HG02852 (cell line): ENCODE measurements at regions not wholly inside any gene's neighbourhood (a gene's known extent, or its start where the extent isn't known, plus 50 kb on each side); places are given as distances from the start of the nearest gene placed in this dataset.
A peak's percentile ranks its signal among the peaks of the same experiment; 100 is the strongest.

Experiments used
- ATAC-seq: cut with Tn5 transposase; IDR thresholded peaks from one replicate; pipeline ENCODE4 v1.9.1; 2021; ENCODE audit warnings: mild to moderate bottlenecking, moderate library complexity; ENCODE audit not compliant: unreplicated experiment

DNA sequence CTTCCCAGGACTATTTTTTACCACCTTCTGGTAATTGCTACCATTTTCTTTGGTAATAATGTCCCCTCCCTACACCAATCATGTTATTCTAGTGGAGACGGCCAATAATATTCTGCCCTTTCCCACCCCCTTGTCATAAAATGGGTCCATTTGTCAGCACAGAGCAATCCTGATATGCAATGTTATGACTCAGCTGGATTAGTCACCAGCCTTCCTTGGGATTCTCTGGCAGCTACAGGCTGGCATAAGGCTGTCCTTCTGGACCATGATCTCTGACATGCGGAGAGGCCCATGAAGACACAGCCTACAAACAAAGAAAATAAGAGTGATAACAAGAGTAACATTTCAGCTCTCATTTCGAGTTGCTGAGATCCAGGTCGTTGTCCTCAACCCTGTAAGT lies 222.0 kb upstream of the CPNE8 start:
- ATAC-seq = no peak

DNA sequence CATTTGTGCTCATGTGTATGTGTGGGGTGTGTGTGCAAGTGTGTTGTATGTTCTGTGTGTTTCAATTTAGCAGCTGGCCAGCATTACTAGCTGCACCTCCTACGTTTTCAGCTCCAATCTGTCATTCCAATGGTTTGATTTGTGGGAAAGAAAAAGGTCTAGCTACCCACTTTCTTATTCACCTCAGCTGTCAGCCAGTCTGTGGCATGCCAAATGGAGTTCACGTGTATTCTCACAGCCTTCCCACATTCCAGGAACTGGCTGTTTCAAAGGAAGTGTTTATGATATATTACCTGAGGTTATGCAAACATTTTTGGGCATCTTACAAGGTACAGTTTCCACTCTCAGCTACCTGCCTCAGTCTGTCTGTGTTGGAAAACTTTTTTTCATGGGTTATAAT lies 220.2 kb upstream of the CPNE8 start:
- ATAC-seq = no peak

DNA sequence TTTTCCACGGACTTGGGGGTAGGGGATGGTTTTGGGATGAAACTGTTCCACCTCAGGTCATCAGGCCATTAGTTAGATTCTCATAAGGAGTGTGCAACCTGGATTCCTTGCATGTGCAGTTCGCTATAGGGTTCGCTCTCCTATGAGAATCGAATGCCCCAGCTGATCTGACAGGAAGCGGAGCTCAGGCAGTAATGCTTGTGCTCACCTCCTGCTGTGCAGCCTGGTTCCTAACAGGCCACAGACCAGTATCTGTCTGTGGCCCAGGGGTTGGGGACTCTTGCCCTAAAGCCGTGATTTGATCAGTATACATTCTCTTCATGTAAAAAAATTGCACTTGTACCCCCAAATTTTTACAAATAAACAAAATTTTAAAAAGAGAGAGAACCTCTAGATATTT lies 219.4 kb upstream of the CPNE8 start:
- no peak for ATAC-seq

DNA sequence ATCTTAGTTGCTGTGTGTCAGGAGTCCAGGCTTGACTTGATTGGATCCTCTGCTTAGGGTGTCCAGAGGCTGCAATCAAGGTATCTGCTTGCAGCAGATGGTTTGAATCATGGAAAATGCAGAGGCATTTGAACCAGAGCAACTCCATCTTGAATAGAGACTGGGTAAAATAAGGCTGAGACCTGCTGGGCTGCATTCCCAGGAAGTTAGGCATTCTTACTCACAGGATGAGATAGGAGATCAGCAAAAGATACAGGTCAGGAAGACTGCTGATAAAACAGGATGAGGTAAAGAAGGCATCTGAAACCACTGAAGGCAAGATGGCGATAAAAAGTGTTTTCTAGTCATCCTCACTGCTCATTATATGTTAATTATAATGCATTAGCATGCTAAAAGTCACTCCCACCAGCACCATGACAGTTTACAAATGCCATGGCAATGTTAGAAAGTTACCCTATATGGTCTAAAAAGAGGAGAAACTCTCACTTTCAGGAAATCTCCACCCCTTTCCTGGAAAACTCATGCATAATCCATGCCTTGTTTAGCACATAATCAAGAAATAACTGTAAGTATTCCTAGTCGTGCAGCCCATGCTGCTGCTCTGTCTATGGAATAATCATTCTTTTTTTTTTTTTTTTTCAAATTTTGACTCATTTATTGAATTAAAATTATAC lies 218.3 kb upstream of the CPNE8 start:
- ATAC-seq = no peak

DNA sequence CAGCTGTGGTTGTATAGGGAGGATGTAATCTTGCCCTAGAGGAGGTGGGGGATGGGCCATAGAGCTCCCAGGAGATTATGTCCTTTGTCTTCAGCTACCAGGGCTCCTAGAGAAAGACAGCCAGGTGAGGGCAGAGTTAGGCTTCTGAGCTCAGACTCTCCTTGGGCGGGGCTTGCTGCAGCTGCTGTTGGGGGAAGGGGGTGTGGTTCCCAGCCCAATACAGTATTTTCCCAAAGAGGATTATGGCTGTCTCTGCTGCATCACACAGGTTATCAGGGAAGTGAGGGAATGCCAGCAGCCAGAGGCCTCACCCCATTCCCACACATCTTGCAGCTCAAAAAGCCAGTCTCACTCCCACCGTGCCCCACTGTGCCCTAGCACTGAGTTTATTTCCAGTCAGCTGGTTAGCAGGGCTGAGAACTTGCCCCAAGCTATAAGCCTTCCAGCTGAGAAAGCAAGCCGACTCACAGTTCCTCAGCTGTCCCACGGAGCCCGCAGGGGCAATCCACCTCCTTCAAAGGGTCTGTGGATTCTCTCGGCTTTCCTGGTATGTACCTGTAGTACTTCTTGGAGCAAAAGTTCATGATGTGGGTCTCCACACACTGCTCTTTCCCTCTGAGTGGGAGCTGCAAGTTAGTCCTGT lies 217.3 kb upstream of the CPNE8 start:
- no peak for ATAC-seq

DNA sequence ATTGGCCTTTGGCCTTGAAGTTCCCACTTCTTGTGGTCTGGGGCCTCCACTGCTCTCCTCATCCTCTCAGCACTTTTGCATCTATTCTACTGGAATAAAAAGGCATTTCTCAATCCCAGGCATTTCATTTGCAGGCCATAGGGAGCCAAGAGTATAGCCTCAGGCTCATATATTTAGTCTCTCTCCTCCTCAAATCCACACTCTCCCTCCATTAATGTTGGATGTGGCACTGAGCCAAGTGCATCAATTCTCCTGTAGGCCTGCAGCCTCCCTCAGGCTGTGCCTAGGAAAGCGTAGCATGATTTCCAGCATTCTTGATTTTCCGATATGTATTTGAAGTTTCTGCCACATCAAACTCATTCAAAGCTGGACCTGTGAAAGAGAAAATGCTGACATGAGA lies 211.5 kb upstream of the CPNE8 start:
- no peak for ATAC-seq

DNA sequence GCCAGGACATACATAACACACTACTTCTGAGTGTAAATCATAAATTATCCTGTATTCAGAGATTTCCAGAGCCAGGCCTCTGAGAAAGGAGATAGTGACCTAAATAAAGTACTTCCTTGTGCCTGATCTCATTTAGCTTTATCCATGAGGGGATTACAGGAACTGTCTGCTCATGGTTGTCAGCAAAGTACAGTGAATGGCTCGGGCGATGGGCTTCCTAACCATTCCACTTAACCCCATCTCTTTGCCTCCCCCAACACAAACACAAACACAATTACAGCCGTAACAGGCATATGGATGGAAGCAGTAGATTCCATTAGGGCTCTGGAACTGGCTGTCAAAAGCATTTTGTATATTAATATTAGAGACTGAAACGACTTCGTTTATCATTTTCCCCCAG lies 206.7 kb upstream of the CPNE8 start:
- no peak for ATAC-seq

DNA sequence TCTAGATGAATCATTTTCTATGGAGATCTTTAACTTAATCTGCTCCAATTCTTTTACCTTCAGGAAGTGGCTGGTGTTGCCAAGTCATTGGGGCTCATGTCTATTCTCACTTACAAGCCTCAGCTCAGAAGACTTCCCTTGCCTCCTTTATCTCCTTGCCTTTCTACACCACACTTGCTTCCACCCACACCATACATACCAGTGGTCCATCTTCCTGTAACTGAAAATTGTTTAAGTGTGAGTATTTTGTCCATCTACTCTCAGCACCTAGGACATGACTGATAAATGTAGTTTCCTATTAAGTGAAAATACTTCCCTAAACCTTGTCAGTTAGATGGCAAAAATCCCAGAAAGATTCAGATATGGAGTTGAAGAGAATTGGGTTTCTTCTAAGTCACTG lies 199.7 kb upstream of the CPNE8 start:
- ATAC-seq = no peak

DNA sequence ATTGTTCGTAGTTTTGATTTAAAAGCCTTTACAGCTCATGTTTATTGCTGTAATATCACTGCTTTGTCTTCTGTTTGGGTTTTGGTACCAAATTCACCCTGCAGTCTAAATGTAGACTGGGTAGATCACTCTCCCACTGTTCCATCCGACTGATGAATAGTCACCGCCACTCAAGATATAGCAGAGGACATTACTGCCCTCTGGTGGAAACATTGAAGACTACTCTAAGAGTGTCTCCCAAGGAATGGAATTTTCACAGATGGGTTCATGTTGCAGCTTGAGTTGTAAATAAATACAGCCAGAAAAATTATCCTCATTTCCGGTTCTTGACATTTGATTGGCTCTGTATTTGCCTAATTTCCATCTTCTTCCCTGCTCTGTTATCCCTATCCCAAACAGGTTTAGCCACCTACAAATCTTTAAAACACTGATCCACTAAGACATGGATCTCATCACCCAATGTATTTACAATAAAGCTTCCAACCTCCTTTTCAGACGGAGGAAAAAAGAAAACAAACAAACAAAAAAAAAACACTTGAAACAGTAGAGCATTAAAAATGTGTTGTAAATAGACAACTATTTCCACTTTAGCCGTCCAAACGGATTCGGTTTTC lies 198.3 kb upstream of the CPNE8 start:
- peak; percentile 97 for ATAC-seq

DNA sequence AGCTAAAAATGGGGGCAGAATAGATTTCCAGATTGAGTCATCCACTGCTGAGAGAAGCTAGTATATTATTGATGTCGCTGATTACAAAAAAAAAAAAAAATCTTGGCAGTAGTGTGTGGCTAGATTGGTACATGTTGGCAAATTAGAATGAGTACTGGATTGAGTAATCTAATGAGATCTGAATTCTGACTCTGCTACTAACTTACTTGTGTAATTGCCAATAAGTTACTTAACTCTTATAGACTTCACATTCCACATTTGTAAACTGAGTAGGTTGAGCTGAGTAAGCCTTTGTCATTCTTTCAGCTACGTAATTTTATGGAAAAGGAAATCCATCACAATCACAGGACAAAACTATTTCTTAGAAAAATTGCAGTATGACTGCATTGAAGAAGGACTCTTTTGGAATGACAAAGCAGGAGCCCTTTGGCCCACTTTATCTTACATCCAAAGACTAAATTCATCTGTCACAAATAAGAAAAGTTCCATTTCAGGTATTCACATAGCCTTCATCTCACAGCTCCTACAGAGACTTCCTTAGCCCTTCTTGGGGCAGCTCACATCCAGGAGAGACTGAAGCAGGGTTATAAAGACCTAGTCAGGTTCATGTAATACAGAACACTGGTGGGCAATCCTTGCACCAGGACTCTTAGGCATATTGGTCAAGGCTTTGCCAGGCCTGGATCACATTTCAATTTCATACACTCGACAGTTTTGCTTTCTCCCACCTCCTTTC lies 197.3 kb upstream of the CPNE8 start:
- no peak for ATAC-seq

DNA sequence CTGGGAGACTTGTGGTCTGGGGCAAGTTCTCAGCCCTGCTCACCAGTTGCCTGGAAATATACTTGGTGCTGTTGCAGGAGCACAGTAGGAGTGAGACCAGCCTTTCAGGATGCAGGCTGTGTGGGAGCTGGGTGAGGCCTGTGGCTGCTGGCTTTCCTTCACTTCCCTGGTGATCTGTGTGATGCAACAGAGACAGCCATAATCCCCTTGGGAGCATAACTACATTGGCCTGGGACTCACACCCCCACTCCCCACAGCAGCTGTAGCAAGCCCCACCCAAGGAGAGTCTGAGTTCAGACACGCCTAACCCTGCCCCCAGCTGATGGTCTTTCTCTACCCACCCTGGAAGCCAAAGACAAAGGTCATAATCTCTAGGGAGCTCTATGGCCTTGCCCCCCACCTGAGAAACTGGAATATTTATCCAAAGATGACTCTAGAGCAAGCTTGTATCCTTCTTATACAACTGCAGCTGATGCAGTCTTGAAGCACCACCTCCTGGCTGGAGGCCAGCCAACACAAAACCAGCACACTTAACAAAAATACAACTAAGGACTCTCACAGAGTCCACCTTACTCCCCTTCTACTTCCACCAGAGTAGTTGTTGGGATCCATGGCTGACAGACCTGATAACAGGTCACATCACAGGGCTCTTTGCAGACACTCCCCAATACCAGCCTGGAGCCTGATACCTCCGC lies 190.4 kb upstream of the CPNE8 start:
- no peak for ATAC-seq

DNA sequence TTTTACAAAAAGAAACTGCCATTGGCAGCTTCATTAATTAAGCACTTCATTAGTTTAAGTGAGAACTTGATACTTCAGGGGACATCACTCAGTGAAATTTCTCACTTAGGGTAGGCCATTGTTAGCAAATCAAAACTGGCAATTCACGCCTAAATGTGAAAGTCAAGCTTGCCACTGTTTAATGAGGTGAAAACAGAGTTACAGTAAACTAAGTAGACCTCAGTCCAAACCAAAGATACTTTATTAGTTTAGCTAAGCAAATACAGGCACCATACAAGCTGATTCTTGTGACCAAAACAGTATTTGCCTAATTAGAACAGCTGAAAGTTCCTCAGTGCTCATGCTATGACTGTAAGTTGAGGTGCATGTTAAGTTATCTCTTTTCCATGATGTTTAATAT lies 176.5 kb upstream of the CPNE8 start:
- ATAC-seq = no peak

DNA sequence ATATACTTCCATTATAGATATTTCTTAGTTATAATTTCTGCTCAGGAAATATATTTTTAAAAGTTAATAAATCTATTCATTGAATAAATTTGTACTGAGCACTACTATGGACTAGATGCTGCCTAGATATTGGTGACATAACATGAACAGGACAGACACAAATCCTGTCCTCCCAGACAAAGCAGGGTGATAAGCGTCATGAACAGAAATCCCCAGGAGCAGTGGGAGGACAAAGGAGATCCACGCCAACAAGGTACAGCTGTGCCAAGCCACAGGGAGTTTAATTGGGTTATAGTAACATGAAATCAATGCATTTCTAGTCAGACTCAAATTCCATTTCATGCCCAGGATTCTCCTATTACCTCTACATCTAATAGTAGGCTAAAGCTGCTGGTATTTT lies 171.8 kb upstream of the CPNE8 start:
- ATAC-seq = no peak

DNA sequence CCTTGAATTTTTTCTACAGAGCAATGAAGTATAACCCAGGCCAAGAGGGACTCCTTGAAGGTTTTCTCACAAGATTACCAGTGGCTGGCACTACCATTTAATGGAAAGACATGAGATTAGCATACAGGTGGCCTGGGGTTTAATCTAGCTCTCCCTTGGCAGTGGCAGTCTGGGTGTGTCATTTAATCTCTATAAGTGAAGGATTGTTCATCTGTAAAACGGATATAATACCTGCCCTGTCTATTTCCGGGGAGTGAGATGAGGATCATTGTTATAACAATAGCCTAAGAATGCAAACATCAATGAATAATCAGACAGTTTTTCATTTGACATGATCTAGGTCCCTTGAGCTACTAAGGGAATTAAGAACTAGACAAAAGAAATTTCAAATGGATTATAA lies 168.7 kb upstream of the CPNE8 start:
- ATAC-seq = no peak

DNA sequence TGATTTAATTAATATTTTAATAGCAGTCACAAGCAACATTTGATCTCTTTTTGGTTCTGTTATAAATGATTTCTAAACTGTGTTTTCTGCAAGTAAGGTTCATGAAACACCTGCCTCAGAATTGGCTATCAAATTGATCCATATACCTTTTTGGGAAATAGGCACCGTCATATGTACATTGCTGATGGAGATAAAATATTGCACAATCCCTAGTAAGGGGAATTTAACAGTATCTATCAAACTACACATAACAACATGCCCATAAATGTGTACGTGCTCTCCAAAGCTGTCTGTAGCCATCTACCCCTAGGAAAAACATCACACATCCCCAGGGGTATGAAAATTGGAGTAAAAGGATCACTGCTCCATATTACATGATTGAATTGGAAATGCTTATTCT lies 167.3 kb upstream of the CPNE8 start:
- ATAC-seq = no peak

DNA sequence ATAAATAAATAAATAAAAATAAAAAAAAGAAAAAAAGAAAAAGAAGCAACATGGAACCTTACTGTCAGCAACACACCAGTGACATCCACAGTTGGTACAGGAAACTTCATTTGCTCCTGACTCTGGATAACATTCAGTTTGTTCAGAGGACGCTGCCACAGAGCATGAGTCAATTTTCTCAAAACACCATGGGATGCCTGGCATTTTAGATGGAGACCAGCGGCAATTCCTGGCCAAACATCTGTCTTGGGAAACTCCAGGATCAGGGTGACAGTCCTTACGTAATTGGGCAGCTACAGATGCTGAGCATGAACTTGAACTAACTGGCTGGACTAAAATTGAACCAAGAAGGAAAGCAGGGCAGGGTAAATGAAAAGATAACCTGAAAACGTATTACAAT lies 166.2 kb upstream of the CPNE8 start:
- ATAC-seq = no peak

DNA sequence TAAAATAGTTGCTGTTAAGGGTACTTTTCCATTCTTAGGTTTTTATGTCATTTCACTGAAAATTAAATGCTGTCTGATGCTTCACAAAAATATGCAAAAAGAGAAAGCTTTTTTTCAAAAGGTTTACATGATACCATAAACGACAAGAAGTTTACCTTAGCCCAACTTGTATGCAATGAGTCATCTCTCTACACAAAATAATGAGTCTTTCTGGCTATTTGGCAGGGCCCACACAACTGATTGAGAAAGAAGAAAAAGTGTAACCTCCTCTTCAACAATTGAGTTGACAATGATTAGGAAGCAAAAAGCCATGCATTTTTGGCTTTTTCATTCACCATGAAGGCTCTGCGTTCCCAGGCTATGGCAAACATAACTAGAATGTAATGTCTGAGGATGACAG lies 165.4 kb upstream of the CPNE8 start:
- ATAC-seq = no peak

DNA sequence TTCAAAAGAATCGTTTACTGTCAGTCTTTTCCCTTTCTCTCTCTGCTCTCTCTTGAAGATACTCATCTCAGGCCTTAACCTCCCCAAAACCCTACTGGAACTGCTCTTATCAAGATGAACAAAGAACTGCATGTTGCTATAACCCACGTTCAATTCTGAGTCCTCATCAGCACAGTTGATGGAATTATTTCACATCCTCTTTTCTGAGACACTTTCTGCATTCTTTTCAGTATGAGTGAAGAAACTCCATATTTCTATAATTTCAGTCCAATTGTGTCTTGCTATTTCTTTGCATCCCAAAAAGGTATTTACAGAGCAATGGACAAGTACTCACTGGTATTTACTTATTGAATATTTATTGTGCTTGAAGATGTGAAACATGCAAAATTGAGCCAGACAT lies 160.1 kb upstream of the CPNE8 start:
- ATAC-seq = peak; percentile 48

DNA sequence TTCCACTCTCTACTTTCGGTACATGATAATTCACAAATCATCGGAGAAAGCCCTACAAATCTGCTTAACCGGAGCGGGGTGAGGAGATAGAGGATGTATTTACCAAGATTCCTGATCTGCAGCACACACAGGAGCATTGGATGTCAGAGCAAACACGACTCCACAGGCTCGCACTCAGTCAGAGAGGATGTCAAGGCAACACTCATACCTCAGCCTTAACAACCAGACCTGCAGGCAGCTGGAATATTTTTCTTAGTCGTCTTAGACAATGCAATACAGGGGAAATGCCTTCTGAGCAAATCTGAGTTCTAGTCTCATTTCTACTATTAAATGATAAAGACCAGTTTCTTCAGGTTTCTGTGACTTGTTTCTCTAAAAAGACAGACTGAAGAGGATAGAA lies 159.3 kb upstream of the CPNE8 start:
- no peak for ATAC-seq

DNA sequence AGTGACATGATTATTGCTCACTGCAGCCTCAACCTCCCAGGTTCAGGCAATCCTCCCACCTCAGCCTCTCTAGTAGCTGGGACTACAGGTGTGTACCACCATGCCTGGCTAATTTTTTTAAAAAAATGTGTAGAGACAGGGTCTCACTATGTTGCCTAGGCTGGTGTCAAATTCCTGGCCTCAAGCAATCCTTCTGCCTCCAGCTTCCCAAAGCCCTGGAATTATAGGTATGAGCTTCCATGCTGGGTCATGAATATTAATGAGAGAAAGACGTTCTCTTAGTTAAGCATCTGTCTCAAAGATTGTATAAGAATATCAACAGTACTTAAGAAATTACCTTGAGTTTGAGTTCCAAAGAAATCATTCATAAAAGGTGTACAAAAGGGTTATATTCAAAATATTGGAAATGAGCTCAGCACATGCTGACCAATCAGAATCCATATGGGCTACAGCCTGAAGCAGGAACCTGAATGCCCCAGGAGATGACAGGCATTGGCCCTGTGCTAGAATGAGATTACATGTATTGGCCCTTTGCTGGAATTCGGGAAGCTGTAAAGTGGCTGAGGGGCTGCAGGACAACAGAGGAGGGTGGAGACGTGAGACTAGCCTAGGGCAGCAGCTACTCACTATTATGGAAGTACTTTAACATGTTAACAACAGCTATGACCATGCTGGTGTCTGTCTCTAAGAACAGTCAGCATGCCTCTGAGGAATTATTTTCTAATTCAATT lies 157.0 kb upstream of the CPNE8 start:
- ATAC-seq = no peak

DNA sequence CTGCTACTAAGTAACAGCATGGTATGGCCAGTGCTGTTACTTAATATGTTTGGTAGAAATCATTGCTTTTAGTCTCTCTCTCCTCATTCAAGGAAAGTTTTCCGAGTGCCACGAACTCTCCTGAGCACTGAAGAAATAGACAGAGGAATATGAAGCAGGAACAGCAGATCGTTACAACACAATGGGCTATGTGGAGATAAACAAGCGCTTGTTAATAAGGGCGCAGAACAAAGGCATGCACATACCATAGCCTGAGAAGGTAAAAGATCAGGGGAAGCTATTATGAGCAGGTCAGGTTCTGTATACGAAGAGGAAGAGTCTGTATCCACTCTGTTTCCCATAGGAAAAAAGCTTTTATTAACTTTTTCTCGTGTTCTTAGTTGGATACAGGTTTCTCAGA lies 156.2 kb upstream of the CPNE8 start:
- no peak for ATAC-seq
